H1 (cell line): ENCODE measurements at regions not wholly inside any gene's neighbourhood (a gene's known extent, or its start where the extent isn't known, plus 50 kb on each side); places are given as distances from the start of the nearest gene placed in this dataset.

Experiments
- CBX5 ChIP-seq: fragments of 300-800, 300-1000 bp; sonication (generic); IDR thresholded peaks from 2 replicates; pipeline ENCODE4 v1.7.1; 2016; ENCODE audit warnings: antibody characterized with exemption, low read length, low read depth
- CHD1 ChIP-seq: IDR thresholded peaks from 2 replicates; pipeline ENCODE4 v1.6.1; 2012; ENCODE audit warnings: low read depth, low read length, improper control_type of control experiment
- TF ChIP-seq, protein P1 (sequence below): fragments of 300-600 bp; sonication (generic); IDR thresholded peaks from 2 replicates; pipeline ENCODE4 v1.7.1; 2012; ENCODE audit warnings: low read length, moderate library complexity, mild to moderate bottlenecking, inconsistent platforms; ENCODE audit not compliant: insufficient replicate concordance

DNA sequence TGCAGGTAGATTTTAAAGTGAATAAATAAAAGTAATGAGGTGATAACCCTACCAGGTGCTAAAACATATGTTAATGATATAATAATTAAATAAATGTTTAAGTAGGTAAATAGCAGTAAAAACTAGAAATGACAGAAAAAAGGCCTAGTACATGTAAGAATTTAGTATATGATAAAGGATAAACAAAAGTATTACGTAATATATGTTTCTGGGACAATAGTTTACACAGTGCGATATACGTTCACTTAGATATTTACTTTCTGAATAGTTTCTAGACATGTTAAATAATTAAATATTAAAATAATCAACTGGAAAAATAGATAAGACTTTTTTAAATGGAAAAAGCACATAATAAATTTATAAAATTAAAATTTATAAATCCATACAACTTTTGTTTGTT is 340.9 kb downstream of the LIG4 start (continued):
- TF ChIP-seq, protein P1, sequence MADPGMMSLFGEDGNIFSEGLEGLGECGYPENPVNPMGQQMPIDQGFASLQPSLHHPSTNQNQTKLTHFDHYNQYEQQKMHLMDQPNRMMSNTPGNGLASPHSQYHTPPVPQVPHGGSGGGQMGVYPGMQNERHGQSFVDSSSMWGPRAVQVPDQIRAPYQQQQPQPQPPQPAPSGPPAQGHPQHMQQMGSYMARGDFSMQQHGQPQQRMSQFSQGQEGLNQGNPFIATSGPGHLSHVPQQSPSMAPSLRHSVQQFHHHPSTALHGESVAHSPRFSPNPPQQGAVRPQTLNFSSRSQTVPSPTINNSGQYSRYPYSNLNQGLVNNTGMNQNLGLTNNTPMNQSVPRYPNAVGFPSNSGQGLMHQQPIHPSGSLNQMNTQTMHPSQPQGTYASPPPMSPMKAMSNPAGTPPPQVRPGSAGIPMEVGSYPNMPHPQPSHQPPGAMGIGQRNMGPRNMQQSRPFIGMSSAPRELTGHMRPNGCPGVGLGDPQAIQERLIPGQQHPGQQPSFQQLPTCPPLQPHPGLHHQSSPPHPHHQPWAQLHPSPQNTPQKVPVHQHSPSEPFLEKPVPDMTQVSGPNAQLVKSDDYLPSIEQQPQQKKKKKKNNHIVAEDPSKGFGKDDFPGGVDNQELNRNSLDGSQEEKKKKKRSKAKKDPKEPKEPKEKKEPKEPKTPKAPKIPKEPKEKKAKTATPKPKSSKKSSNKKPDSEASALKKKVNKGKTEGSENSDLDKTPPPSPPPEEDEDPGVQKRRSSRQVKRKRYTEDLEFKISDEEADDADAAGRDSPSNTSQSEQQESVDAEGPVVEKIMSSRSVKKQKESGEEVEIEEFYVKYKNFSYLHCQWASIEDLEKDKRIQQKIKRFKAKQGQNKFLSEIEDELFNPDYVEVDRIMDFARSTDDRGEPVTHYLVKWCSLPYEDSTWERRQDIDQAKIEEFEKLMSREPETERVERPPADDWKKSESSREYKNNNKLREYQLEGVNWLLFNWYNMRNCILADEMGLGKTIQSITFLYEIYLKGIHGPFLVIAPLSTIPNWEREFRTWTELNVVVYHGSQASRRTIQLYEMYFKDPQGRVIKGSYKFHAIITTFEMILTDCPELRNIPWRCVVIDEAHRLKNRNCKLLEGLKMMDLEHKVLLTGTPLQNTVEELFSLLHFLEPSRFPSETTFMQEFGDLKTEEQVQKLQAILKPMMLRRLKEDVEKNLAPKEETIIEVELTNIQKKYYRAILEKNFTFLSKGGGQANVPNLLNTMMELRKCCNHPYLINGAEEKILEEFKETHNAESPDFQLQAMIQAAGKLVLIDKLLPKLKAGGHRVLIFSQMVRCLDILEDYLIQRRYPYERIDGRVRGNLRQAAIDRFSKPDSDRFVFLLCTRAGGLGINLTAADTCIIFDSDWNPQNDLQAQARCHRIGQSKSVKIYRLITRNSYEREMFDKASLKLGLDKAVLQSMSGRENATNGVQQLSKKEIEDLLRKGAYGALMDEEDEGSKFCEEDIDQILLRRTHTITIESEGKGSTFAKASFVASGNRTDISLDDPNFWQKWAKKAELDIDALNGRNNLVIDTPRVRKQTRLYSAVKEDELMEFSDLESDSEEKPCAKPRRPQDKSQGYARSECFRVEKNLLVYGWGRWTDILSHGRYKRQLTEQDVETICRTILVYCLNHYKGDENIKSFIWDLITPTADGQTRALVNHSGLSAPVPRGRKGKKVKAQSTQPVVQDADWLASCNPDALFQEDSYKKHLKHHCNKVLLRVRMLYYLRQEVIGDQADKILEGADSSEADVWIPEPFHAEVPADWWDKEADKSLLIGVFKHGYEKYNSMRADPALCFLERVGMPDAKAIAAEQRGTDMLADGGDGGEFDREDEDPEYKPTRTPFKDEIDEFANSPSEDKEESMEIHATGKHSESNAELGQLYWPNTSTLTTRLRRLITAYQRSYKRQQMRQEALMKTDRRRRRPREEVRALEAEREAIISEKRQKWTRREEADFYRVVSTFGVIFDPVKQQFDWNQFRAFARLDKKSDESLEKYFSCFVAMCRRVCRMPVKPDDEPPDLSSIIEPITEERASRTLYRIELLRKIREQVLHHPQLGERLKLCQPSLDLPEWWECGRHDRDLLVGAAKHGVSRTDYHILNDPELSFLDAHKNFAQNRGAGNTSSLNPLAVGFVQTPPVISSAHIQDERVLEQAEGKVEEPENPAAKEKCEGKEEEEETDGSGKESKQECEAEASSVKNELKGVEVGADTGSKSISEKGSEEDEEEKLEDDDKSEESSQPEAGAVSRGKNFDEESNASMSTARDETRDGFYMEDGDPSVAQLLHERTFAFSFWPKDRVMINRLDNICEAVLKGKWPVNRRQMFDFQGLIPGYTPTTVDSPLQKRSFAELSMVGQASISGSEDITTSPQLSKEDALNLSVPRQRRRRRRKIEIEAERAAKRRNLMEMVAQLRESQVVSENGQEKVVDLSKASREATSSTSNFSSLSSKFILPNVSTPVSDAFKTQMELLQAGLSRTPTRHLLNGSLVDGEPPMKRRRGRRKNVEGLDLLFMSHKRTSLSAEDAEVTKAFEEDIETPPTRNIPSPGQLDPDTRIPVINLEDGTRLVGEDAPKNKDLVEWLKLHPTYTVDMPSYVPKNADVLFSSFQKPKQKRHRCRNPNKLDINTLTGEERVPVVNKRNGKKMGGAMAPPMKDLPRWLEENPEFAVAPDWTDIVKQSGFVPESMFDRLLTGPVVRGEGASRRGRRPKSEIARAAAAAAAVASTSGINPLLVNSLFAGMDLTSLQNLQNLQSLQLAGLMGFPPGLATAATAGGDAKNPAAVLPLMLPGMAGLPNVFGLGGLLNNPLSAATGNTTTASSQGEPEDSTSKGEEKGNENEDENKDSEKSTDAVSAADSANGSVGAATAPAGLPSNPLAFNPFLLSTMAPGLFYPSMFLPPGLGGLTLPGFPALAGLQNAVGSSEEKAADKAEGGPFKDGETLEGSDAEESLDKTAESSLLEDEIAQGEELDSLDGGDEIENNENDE, result no peak
- TF ChIP-seq CHD1 (no peak), CBX5 (no peak)
